Esophagus muscularis mucosa (tissue), 4 donors: ENCODE measurements at regions not wholly inside any gene's neighbourhood (a gene's known extent, or its start where the extent isn't known, plus 50 kb on each side); places are given as distances from the start of the nearest gene placed in this dataset.

Experiments used
- EP300 ChIP-seq: sonication (generic); formaldehyde crosslinking; IDR thresholded peaks from one replicate; pipeline ENCODE4 v1.6.1; 2017; ENCODE audit warnings: antibody characterized with exemption
- POLR2AphosphoS5 ChIP-seq, 2 donors: sonication (generic); formaldehyde crosslinking; IDR thresholded peaks; one replicate each; pipeline ENCODE4 v1.6.1; 2017; ENCODE audit warnings: antibody characterized with exemption in 2 of 2
- TF ChIP-seq, protein P1 (sequence below), 3 experiments: fragments of 200-600 bp in 2 of 3; fragments of 450-650 bp in 1 of 3; sonication (generic) in 2 of 3; IDR thresholded peaks; one replicate each; pipeline ENCODE4 v1.5.1; 2017 to 2019; ENCODE audit warnings: antibody characterized with exemption in 3 of 3, mild to moderate bottlenecking in 2 of 3, moderate library complexity in 1 of 3

DNA sequence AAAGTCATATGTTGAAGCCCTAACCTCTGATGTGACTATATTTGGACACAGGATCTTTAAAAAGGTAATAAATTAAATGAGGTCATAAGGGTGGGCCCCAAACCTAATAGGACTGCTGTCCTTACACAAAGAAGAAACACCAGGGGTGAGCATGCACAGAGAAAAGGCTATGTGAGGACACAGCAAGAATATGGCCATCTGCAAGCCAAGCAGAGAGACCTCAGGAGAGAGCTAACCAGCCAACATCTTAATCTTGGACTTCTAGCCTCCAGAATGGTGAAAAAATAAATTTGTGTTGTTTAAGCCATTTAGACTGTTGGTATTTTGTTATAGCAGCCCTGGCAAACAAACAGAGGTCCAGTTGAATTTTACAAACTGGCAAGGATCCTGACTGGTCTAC is 223.9 kb downstream of the LTN1 start:
- TF ChIP-seq, protein P1, sequence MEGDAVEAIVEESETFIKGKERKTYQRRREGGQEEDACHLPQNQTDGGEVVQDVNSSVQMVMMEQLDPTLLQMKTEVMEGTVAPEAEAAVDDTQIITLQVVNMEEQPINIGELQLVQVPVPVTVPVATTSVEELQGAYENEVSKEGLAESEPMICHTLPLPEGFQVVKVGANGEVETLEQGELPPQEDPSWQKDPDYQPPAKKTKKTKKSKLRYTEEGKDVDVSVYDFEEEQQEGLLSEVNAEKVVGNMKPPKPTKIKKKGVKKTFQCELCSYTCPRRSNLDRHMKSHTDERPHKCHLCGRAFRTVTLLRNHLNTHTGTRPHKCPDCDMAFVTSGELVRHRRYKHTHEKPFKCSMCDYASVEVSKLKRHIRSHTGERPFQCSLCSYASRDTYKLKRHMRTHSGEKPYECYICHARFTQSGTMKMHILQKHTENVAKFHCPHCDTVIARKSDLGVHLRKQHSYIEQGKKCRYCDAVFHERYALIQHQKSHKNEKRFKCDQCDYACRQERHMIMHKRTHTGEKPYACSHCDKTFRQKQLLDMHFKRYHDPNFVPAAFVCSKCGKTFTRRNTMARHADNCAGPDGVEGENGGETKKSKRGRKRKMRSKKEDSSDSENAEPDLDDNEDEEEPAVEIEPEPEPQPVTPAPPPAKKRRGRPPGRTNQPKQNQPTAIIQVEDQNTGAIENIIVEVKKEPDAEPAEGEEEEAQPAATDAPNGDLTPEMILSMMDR (IDR thresholded peaks at IDR 0.05): no peak
- no peak for TF ChIP-seq POLR2AphosphoS5 (IDR thresholded peaks at IDR 0.05)
- no peak for TF ChIP-seq EP300
